ENCODE measurements at regions not wholly inside any gene's neighbourhood (a gene's known extent, or its start where the extent isn't known, plus 50 kb on each side); places are given as distances from the start of the nearest gene placed in this dataset.

DNA sequence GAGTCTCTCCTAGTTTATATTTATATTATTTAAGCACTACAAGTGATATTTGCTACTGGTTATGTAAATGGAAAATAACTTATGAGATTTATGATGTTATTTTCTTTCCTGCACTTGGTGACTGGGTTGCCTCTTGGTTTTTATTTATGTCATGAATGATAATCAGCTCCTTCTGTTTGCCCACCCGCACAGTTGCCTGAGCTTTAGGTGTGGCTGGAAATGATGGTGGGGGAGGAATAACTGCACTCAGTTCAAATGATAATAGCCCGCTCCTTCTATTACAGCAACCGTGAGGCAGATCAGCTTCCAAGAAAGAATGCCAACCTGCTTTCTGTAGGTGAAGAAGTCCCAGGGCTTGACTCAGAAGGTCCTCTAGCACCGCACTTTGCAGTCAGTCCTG lies 190.2 kb upstream of the CAND1 start (continued):
- TF ChIP-seq, protein P1, sequence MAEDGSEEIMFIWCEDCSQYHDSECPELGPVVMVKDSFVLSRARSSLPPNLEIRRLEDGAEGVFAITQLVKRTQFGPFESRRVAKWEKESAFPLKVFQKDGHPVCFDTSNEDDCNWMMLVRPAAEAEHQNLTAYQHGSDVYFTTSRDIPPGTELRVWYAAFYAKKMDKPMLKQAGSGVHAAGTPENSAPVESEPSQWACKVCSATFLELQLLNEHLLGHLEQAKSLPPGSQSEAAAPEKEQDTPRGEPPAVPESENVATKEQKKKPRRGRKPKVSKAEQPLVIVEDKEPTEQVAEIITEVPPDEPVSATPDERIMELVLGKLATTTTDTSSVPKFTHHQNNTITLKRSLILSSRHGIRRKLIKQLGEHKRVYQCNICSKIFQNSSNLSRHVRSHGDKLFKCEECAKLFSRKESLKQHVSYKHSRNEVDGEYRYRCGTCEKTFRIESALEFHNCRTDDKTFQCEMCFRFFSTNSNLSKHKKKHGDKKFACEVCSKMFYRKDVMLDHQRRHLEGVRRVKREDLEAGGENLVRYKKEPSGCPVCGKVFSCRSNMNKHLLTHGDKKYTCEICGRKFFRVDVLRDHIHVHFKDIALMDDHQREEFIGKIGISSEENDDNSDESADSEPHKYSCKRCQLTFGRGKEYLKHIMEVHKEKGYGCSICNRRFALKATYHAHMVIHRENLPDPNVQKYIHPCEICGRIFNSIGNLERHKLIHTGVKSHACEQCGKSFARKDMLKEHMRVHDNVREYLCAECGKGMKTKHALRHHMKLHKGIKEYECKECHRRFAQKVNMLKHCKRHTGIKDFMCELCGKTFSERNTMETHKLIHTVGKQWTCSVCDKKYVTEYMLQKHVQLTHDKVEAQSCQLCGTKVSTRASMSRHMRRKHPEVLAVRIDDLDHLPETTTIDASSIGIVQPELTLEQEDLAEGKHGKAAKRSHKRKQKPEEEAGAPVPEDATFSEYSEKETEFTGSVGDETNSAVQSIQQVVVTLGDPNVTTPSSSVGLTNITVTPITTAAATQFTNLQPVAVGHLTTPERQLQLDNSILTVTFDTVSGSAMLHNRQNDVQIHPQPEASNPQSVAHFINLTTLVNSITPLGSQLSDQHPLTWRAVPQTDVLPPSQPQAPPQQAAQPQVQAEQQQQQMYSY (CRISPR knock-in tag; IDR thresholded peaks at IDR 0.05), result no peak
- no peak for TF ChIP-seq ZNF232 (CRISPR knock-in tag; IDR thresholded peaks at IDR 0.05)

DNA sequence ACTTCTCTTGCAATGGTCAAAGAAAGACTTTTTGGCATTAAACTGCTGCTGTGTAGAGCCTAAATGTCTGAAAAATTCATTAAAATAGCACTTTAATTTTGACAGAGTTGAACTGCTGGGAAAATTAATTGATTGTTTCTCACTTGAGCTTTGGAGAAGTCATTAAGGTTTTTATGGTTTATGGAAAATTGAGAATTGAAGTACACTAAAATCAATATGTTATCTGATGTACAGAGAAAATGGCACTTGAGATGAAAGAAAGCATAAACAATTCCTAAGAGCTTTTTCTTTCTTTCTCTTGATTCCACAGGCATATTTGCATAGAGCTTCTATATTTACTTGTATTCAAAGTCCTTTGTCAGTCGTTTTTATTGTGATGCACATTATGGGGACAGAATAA lies 188.5 kb upstream of the CAND1 start:
- CTCF ChIA-PET, result no interaction called here
- Mint-ChIP-seq H3K4me3 (no peak overlapping the region), H3K4me1 (peaks cover 20% of the 10 kb centered on the region), H3K27ac (no peak overlapping the region), H3K36me3 (no peaks in the 10 kb centered on the region), H3K27me3 (ENCODE audit: low read depth) (no peaks in the 10 kb centered on the region; the same call in 1 of the 2 replicates), H3K9me3 (no peaks in the 10 kb centered on the region)
- POLR2A ChIA-PET, result no interaction called here
- no peak for DNase-seq (ENCODE audit: low spot score)
- no peak for ATAC-seq
- no peak for TF ChIP-seq ATF1 (CRISPR knock-in tag; IDR thresholded peaks at IDR 0.05)
- TF ChIP-seq, protein P2, sequence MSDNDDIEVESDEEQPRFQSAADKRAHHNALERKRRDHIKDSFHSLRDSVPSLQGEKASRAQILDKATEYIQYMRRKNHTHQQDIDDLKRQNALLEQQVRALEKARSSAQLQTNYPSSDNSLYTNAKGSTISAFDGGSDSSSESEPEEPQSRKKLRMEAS (CRISPR knock-in tag; IDR thresholded peaks at IDR 0.05), result no peak

DNA sequence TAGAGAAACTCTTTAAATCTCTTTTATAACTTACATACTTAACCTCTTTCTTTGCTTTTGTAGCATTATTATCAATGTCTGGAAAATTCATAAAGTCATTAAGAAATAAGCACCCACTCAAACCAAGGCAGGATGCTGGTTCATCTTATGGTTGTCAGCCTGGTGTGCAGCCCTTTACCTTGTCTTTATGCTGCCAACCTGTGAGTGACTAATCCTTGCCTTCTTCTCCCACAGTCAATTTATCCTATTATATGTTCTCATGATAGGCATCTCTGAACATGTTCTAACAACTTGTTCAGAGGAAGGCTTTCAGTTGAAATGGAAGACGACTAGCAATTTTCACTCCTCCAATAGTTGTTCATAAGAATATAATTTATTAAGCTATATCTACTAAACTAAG lies 186.9 kb upstream of the CAND1 start:
- no peak for ATAC-seq
- ChIA-PET POLR2A (no interaction called here), CTCF (no interaction called here)
- Mint-ChIP-seq H3K27me3 (ENCODE audit: low read depth) (no peaks in the 10 kb centered on the region; the same call in 1 of the 2 replicates), H3K36me3 (no peaks in the 10 kb centered on the region), H3K27ac (no peak overlapping the region), H3K4me1 (peaks cover 20% of the 10 kb centered on the region), H3K4me3 (no peak overlapping the region), H3K9me3 (no peaks in the 10 kb centered on the region)
- no peak for DNase-seq (ENCODE audit: low spot score)
- TF ChIP-seq, protein P3, sequence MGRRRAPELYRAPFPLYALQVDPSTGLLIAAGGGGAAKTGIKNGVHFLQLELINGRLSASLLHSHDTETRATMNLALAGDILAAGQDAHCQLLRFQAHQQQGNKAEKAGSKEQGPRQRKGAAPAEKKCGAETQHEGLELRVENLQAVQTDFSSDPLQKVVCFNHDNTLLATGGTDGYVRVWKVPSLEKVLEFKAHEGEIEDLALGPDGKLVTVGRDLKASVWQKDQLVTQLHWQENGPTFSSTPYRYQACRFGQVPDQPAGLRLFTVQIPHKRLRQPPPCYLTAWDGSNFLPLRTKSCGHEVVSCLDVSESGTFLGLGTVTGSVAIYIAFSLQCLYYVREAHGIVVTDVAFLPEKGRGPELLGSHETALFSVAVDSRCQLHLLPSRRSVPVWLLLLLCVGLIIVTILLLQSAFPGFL (CRISPR knock-in tag; IDR thresholded peaks at IDR 0.05; ENCODE audit: borderline replicate concordance), result no peak
- TF ChIP-seq, protein P4, sequence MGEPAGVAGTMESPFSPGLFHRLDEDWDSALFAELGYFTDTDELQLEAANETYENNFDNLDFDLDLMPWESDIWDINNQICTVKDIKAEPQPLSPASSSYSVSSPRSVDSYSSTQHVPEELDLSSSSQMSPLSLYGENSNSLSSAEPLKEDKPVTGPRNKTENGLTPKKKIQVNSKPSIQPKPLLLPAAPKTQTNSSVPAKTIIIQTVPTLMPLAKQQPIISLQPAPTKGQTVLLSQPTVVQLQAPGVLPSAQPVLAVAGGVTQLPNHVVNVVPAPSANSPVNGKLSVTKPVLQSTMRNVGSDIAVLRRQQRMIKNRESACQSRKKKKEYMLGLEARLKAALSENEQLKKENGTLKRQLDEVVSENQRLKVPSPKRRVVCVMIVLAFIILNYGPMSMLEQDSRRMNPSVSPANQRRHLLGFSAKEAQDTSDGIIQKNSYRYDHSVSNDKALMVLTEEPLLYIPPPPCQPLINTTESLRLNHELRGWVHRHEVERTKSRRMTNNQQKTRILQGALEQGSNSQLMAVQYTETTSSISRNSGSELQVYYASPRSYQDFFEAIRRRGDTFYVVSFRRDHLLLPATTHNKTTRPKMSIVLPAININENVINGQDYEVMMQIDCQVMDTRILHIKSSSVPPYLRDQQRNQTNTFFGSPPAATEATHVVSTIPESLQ (CRISPR knock-in tag; IDR thresholded peaks at IDR 0.05), result no peak
- TF ChIP-seq, protein P5, sequence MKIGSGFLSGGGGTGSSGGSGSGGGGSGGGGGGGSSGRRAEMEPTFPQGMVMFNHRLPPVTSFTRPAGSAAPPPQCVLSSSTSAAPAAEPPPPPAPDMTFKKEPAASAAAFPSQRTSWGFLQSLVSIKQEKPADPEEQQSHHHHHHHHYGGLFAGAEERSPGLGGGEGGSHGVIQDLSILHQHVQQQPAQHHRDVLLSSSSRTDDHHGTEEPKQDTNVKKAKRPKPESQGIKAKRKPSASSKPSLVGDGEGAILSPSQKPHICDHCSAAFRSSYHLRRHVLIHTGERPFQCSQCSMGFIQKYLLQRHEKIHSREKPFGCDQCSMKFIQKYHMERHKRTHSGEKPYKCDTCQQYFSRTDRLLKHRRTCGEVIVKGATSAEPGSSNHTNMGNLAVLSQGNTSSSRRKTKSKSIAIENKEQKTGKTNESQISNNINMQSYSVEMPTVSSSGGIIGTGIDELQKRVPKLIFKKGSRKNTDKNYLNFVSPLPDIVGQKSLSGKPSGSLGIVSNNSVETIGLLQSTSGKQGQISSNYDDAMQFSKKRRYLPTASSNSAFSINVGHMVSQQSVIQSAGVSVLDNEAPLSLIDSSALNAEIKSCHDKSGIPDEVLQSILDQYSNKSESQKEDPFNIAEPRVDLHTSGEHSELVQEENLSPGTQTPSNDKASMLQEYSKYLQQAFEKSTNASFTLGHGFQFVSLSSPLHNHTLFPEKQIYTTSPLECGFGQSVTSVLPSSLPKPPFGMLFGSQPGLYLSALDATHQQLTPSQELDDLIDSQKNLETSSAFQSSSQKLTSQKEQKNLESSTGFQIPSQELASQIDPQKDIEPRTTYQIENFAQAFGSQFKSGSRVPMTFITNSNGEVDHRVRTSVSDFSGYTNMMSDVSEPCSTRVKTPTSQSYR (CRISPR knock-in tag; IDR thresholded peaks at IDR 0.05), result no peak
- TF ChIP-seq FOXK1 (CRISPR knock-in tag; IDR thresholded peaks at IDR 0.05) (no peak), ZNF232 (CRISPR knock-in tag; IDR thresholded peaks at IDR 0.05) (no peak), SMAD3 (CRISPR knock-in tag; IDR thresholded peaks at IDR 0.05; ENCODE audit: borderline replicate concordance) (no peak), SOX15 (CRISPR knock-in tag; IDR thresholded peaks at IDR 0.05) (no peak), ETV6 (CRISPR knock-in tag; IDR thresholded peaks at IDR 0.05) (no peak), FOXP1 (CRISPR knock-in tag; IDR thresholded peaks at IDR 0.05; ENCODE audit: borderline replicate concordance) (no peak), GABPB1 (CRISPR knock-in tag; IDR thresholded peaks at IDR 0.05) (no peak), IRF2 (CRISPR knock-in tag; IDR thresholded peaks at IDR 0.05; ENCODE audit: borderline replicate concordance, low read depth) (no peak)
- TF ChIP-seq, protein P6, sequence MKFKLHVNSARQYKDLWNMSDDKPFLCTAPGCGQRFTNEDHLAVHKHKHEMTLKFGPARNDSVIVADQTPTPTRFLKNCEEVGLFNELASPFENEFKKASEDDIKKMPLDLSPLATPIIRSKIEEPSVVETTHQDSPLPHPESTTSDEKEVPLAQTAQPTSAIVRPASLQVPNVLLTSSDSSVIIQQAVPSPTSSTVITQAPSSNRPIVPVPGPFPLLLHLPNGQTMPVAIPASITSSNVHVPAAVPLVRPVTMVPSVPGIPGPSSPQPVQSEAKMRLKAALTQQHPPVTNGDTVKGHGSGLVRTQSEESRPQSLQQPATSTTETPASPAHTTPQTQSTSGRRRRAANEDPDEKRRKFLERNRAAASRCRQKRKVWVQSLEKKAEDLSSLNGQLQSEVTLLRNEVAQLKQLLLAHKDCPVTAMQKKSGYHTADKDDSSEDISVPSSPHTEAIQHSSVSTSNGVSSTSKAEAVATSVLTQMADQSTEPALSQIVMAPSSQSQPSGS (CRISPR knock-in tag; IDR thresholded peaks at IDR 0.05; ENCODE audit: borderline replicate concordance, low read depth), result no peak
- TF ChIP-seq, protein P2 (CRISPR knock-in tag; IDR thresholded peaks at IDR 0.05), result no peak
- TF ChIP-seq, protein P7, sequence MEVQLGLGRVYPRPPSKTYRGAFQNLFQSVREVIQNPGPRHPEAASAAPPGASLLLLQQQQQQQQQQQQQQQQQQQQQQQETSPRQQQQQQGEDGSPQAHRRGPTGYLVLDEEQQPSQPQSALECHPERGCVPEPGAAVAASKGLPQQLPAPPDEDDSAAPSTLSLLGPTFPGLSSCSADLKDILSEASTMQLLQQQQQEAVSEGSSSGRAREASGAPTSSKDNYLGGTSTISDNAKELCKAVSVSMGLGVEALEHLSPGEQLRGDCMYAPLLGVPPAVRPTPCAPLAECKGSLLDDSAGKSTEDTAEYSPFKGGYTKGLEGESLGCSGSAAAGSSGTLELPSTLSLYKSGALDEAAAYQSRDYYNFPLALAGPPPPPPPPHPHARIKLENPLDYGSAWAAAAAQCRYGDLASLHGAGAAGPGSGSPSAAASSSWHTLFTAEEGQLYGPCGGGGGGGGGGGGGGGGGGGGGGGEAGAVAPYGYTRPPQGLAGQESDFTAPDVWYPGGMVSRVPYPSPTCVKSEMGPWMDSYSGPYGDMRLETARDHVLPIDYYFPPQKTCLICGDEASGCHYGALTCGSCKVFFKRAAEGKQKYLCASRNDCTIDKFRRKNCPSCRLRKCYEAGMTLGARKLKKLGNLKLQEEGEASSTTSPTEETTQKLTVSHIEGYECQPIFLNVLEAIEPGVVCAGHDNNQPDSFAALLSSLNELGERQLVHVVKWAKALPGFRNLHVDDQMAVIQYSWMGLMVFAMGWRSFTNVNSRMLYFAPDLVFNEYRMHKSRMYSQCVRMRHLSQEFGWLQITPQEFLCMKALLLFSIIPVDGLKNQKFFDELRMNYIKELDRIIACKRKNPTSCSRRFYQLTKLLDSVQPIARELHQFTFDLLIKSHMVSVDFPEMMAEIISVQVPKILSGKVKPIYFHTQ (CRISPR knock-in tag; IDR thresholded peaks at IDR 0.05), result no peak
- TF ChIP-seq, protein P8, sequence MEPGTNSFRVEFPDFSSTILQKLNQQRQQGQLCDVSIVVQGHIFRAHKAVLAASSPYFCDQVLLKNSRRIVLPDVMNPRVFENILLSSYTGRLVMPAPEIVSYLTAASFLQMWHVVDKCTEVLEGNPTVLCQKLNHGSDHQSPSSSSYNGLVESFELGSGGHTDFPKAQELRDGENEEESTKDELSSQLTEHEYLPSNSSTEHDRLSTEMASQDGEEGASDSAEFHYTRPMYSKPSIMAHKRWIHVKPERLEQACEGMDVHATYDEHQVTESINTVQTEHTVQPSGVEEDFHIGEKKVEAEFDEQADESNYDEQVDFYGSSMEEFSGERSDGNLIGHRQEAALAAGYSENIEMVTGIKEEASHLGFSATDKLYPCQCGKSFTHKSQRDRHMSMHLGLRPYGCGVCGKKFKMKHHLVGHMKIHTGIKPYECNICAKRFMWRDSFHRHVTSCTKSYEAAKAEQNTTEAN (CRISPR knock-in tag; IDR thresholded peaks at IDR 0.05), result no peak
